ENCODE measurements at regions not wholly inside any gene's neighbourhood (a gene's known extent, or its start where the extent isn't known, plus 50 kb on each side); places are given as distances from the start of the nearest gene placed in this dataset.
"Not testable (repeated sequence)": the region's sequence is repeated elsewhere in the genome, so short reads cannot be mapped to it uniquely, and the experiment has no call there.

GRCh38 chr7:138307633-138308032, 152.4 kb upstream of the TRIM24 start:
- no peaks in the 10 kb centered on the region for H3K27me3 ChIP-seq (ENCODE audit: control insufficient read depth, insufficient read depth, low read length, poor library complexity, severe bottlenecking)
- WGBS, 2 experiments: 88 to 93% methylated on average over 3 of the region's 3 CpGs

GRCh38 chr7:138308136-138308535, 151.9 kb upstream of the TRIM24 start:
- Histone ChIP-seq H3K4me3 (ENCODE audit: insufficient read depth, low read depth, low read length) (no peak overlapping the region), H3K9me3 (ENCODE audit: control insufficient read depth, low read length) (no peaks in the 10 kb centered on the region), H3K36me3 (ENCODE audit: control insufficient read depth, insufficient read depth, low read length) (no peaks in the 10 kb centered on the region), H3K4me1 (ENCODE audit: control insufficient read depth, insufficient read depth, low read length) (no peaks in the 10 kb centered on the region), H3K27ac (ENCODE audit: insufficient read depth, low read depth, low read length, poor library complexity, severe bottlenecking) (no peak overlapping the region), H3K27me3 (ENCODE audit: control insufficient read depth, insufficient read depth, low read length, poor library complexity, severe bottlenecking) (no peaks in the 10 kb centered on the region)
- WGBS, 2 experiments: 88 to 100% methylated on average over 1 of the region's 1 CpG

More at GRCh38 chr7:138307633-138308032, 152.4 kb upstream of the TRIM24 start:
- H3K4me1 ChIP-seq (ENCODE audit: control insufficient read depth, insufficient read depth, low read length): no peaks in the 10 kb centered on the region
- H3K9me3 ChIP-seq (ENCODE audit: control insufficient read depth, low read length): no peaks in the 10 kb centered on the region
- H3K36me3 ChIP-seq (ENCODE audit: control insufficient read depth, insufficient read depth, low read length): no peaks in the 10 kb centered on the region
- no peak overlapping the region for H3K4me3 ChIP-seq (ENCODE audit: insufficient read depth, low read depth, low read length)
- no peak overlapping the region for H3K27ac ChIP-seq (ENCODE audit: insufficient read depth, low read depth, low read length, poor library complexity, severe bottlenecking)

- Histone ChIP-seq H3K27ac (ENCODE audit: insufficient read depth, low read depth, low read length, poor library complexity, severe bottlenecking) (no peak overlapping the region), H3K4me1 (ENCODE audit: control insufficient read depth, insufficient read depth, low read length) (no peaks in the 10 kb centered on the region), H3K9me3 (ENCODE audit: control insufficient read depth, low read length) (no peaks in the 10 kb centered on the region), H3K36me3 (ENCODE audit: control insufficient read depth, insufficient read depth, low read length) (no peaks in the 10 kb centered on the region), H3K4me3 (ENCODE audit: insufficient read depth, low read depth, low read length) (no peak overlapping the region), H3K27me3 (ENCODE audit: control insufficient read depth, insufficient read depth, low read length, poor library complexity, severe bottlenecking) (no peaks in the 10 kb centered on the region)
- WGBS, 2 experiments: 84 to 98% methylated on average over 2 of the region's 2 CpGs
Observed at GRCh38 chr7:138309186-138309585, 150.9 kb upstream of the TRIM24 start.

GRCh38 chr7:138313829-138314178, 146.3 kb upstream of the TRIM24 start:
- Histone ChIP-seq H3K27ac (ENCODE audit: insufficient read depth, low read depth, low read length, poor library complexity, severe bottlenecking) (no peak overlapping the region), H3K9me3 (ENCODE audit: control insufficient read depth, low read length) (no peaks in the 10 kb centered on the region), H3K27me3 (ENCODE audit: control insufficient read depth, insufficient read depth, low read length, poor library complexity, severe bottlenecking) (no peaks in the 10 kb centered on the region), H3K4me3 (ENCODE audit: insufficient read depth, low read depth, low read length) (no peak overlapping the region), H3K36me3 (ENCODE audit: control insufficient read depth, insufficient read depth, low read length) (no peaks in the 10 kb centered on the region), H3K4me1 (ENCODE audit: control insufficient read depth, insufficient read depth, low read length) (no peaks in the 10 kb centered on the region)
- 93% methylated on average over 2 of the region's 2 CpGs for WGBS, 2 experiments

GRCh38 chr7:138316421-138317043, 143.5 kb upstream of the TRIM24 start:
- H3K36me3 ChIP-seq (ENCODE audit: control insufficient read depth, insufficient read depth, low read length): no peaks in the 10 kb centered on the region
- no peaks in the 10 kb centered on the region for H3K4me1 ChIP-seq (ENCODE audit: control insufficient read depth, insufficient read depth, low read length)
- no peaks in the 10 kb centered on the region for H3K27me3 ChIP-seq (ENCODE audit: control insufficient read depth, insufficient read depth, low read length, poor library complexity, severe bottlenecking)
- no peak overlapping the region for H3K27ac ChIP-seq (ENCODE audit: insufficient read depth, low read depth, low read length, poor library complexity, severe bottlenecking)
- H3K9me3 ChIP-seq (ENCODE audit: control insufficient read depth, low read length): no peaks in the 10 kb centered on the region
- no peak overlapping the region for H3K4me3 ChIP-seq (ENCODE audit: insufficient read depth, low read depth, low read length)
- 88 to 91% methylated on average over 3 to 4 of the region's 4 CpGs for WGBS, 2 experiments

- H3K36me3 ChIP-seq (ENCODE audit: control insufficient read depth, insufficient read depth, low read length): no peaks in the 10 kb centered on the region
- no peaks in the 10 kb centered on the region for H3K4me1 ChIP-seq (ENCODE audit: control insufficient read depth, insufficient read depth, low read length)
- H3K9me3 ChIP-seq (ENCODE audit: control insufficient read depth, low read length): no peaks in the 10 kb centered on the region
- no peak overlapping the region for H3K4me3 ChIP-seq (ENCODE audit: insufficient read depth, low read depth, low read length)
- H3K27ac ChIP-seq (ENCODE audit: insufficient read depth, low read depth, low read length, poor library complexity, severe bottlenecking): no peak overlapping the region
- no peaks in the 10 kb centered on the region for H3K27me3 ChIP-seq (ENCODE audit: control insufficient read depth, insufficient read depth, low read length, poor library complexity, severe bottlenecking)
- 92 to 100% methylated on average over 3 to 4 of the region's 5 CpGs for WGBS, 2 experiments
Observed at GRCh38 chr7:138317044-138317596, 142.9 kb upstream of the TRIM24 start.

GRCh38 chr7:138324941-138325340, 135.1 kb upstream of the TRIM24 start:
- Histone ChIP-seq H3K9me3 (ENCODE audit: control insufficient read depth, low read length) (no peaks in the 10 kb centered on the region), H3K4me1 (ENCODE audit: control insufficient read depth, insufficient read depth, low read length) (no peaks in the 10 kb centered on the region), H3K27ac (ENCODE audit: insufficient read depth, low read depth, low read length, poor library complexity, severe bottlenecking) (no peak overlapping the region), H3K4me3 (ENCODE audit: insufficient read depth, low read depth, low read length) (no peak overlapping the region), H3K36me3 (ENCODE audit: control insufficient read depth, insufficient read depth, low read length) (no peaks in the 10 kb centered on the region), H3K27me3 (ENCODE audit: control insufficient read depth, insufficient read depth, low read length, poor library complexity, severe bottlenecking) (no peaks in the 10 kb centered on the region)
- 92 to 94% methylated on average over 6 of the region's 6 CpGs for WGBS, 2 experiments

GRCh38 chr7:138325434-138325833, 134.6 kb upstream of the TRIM24 start:
- Histone ChIP-seq H3K27ac (ENCODE audit: insufficient read depth, low read depth, low read length, poor library complexity, severe bottlenecking) (no peak overlapping the region), H3K36me3 (ENCODE audit: control insufficient read depth, insufficient read depth, low read length) (no peaks in the 10 kb centered on the region), H3K27me3 (ENCODE audit: control insufficient read depth, insufficient read depth, low read length, poor library complexity, severe bottlenecking) (no peaks in the 10 kb centered on the region), H3K4me1 (ENCODE audit: control insufficient read depth, insufficient read depth, low read length) (no peaks in the 10 kb centered on the region), H3K4me3 (ENCODE audit: insufficient read depth, low read depth, low read length) (no peak overlapping the region), H3K9me3 (ENCODE audit: control insufficient read depth, low read length) (no peaks in the 10 kb centered on the region)
- 87 to 96% methylated on average over 3 of the region's 4 CpGs for WGBS, 2 experiments

GRCh38 chr7:138328215-138328614, 131.8 kb upstream of the TRIM24 start:
- Histone ChIP-seq H3K9me3 (ENCODE audit: control insufficient read depth, low read length) (no peaks in the 10 kb centered on the region), H3K27ac (ENCODE audit: insufficient read depth, low read depth, low read length, poor library complexity, severe bottlenecking) (no peak overlapping the region), H3K36me3 (ENCODE audit: control insufficient read depth, insufficient read depth, low read length) (no peaks in the 10 kb centered on the region), H3K4me3 (ENCODE audit: insufficient read depth, low read depth, low read length) (no peak overlapping the region), H3K27me3 (ENCODE audit: control insufficient read depth, insufficient read depth, low read length, poor library complexity, severe bottlenecking) (no peaks in the 10 kb centered on the region), H3K4me1 (ENCODE audit: control insufficient read depth, insufficient read depth, low read length) (no peaks in the 10 kb centered on the region)
- WGBS, 2 experiments: 88 to 90% methylated on average over 2 of the region's 2 CpGs

GRCh38 chr7:138332850-138333249, 127.2 kb upstream of the TRIM24 start:
- 90 to 93% methylated on average over 5 of the region's 5 CpGs for WGBS, 2 experiments
- H3K27me3 ChIP-seq (ENCODE audit: control insufficient read depth, insufficient read depth, low read length, poor library complexity, severe bottlenecking); H3K4me1 ChIP-seq (ENCODE audit: control insufficient read depth, insufficient read depth, low read length); H3K36me3 ChIP-seq (ENCODE audit: control insufficient read depth, insufficient read depth, low read length); H3K4me3 ChIP-seq (ENCODE audit: insufficient read depth, low read depth, low read length); H3K9me3 ChIP-seq (ENCODE audit: control insufficient read depth, low read length); H3K27ac ChIP-seq (ENCODE audit: insufficient read depth, low read depth, low read length, poor library complexity, severe bottlenecking): not testable (repeated sequence)

- Histone ChIP-seq H3K36me3 (ENCODE audit: control insufficient read depth, insufficient read depth, low read length) (no peaks in the 10 kb centered on the region), H3K4me3 (ENCODE audit: insufficient read depth, low read depth, low read length) (no peak overlapping the region), H3K9me3 (ENCODE audit: control insufficient read depth, low read length) (no peaks in the 10 kb centered on the region), H3K27ac (ENCODE audit: insufficient read depth, low read depth, low read length, poor library complexity, severe bottlenecking) (no peak overlapping the region), H3K4me1 (ENCODE audit: control insufficient read depth, insufficient read depth, low read length) (no peaks in the 10 kb centered on the region), H3K27me3 (ENCODE audit: control insufficient read depth, insufficient read depth, low read length, poor library complexity, severe bottlenecking) (no peaks in the 10 kb centered on the region)
Observed at GRCh38 chr7:138338361-138338760, 121.7 kb upstream of the TRIM24 start.
